ENCODE measurements at regions not wholly inside any gene's neighbourhood (a gene's known extent, or its start where the extent isn't known, plus 50 kb on each side); places are given as distances from the start of the nearest gene placed in this dataset.
"Not testable (repeated sequence)": the region's sequence is repeated elsewhere in the genome, so short reads cannot be mapped to it uniquely, and the experiment has no call there.

- DNase-seq (ENCODE audit: insufficient read length, low spot score) (peak; percentile 18), FAIRE-seq (peak; percentile 87)
- TF ChIP-seq POLR2A (IDR thresholded peaks at IDR 0.05; ENCODE audit: low read depth, low read length), result no peak
These were observed 77.0 kb upstream of the SERTAD2 start for GRCh38 chr2:64730551-64731262.

GRCh38 chr2:64731263-64731643, 77.5 kb upstream of the SERTAD2 start:
- no peak for TF ChIP-seq POLR2A (IDR thresholded peaks at IDR 0.05; ENCODE audit: low read depth, low read length)
- FAIRE-seq, result peak; percentile 66
- no peak for DNase-seq (ENCODE audit: insufficient read length, low spot score)

- DNase-seq (ENCODE audit: insufficient read length, low spot score) (no peak), FAIRE-seq (no peak)
- TF ChIP-seq POLR2A (IDR thresholded peaks at IDR 0.05; ENCODE audit: low read depth, low read length), result no peak
These were observed 78.0 kb upstream of the SERTAD2 start for GRCh38 chr2:64731746-64732145.

GRCh38 chr2:64732146-64732545, 78.4 kb upstream of the SERTAD2 start:
- no peak for TF ChIP-seq POLR2A (IDR thresholded peaks at IDR 0.05; ENCODE audit: low read depth, low read length)
- DNase-seq (ENCODE audit: insufficient read length, low spot score) (no peak), FAIRE-seq (no peak)

- no peak for DNase-seq (ENCODE audit: insufficient read length, low spot score)
- TF ChIP-seq POLR2A (IDR thresholded peaks at IDR 0.05; ENCODE audit: low read depth, low read length), result no peak
- no peak for FAIRE-seq
These were observed 81.8 kb upstream of the SERTAD2 start for GRCh38 chr2:64735504-64735903.

GRCh38 chr2:64737547-64737946, 83.8 kb upstream of the SERTAD2 start:
- FAIRE-seq, result peak; percentile 66

GRCh38 chr2:64738026-64738425, 84.3 kb upstream of the SERTAD2 start:
- DNase-seq (ENCODE audit: insufficient read length, low spot score), result no peak
- peak; percentile 45 for FAIRE-seq
- TF ChIP-seq POLR2A (IDR thresholded peaks at IDR 0.05; ENCODE audit: low read depth, low read length), result no peak

More at GRCh38 chr2:64737547-64737946, 83.8 kb upstream of the SERTAD2 start:
- no peak for TF ChIP-seq POLR2A (IDR thresholded peaks at IDR 0.05; ENCODE audit: low read depth, low read length)
- no peak for DNase-seq (ENCODE audit: insufficient read length, low spot score)

GRCh38 chr2:64742678-64743077, 89.0 kb upstream of the SERTAD2 start:
- TF ChIP-seq POLR2A (IDR thresholded peaks at IDR 0.05; ENCODE audit: low read depth, low read length), result no peak
- no peak for FAIRE-seq

GRCh38 chr2:64743739-64744330, 90.1 kb upstream of the SERTAD2 start:
- DNase-seq (ENCODE audit: insufficient read length, low spot score) (no peak), FAIRE-seq (peak; percentile 11)
- no peak for TF ChIP-seq POLR2A (IDR thresholded peaks at IDR 0.05; ENCODE audit: low read depth, low read length)

More at GRCh38 chr2:64742678-64743077, 89.0 kb upstream of the SERTAD2 start:
- DNase-seq (ENCODE audit: insufficient read length, low spot score), result no peak

- DNase-seq (ENCODE audit: insufficient read length, low spot score) (no peak), FAIRE-seq (peak; percentile 93)
- no peak for TF ChIP-seq POLR2A (IDR thresholded peaks at IDR 0.05; ENCODE audit: low read depth, low read length)
These were observed 91.8 kb upstream of the SERTAD2 start for GRCh38 chr2:64745562-64745961.

GRCh38 chr2:64747690-64748091, 94.0 kb upstream of the SERTAD2 start:
- FAIRE-seq, result not testable (repeated sequence)

GRCh38 chr2:64748147-64748546, 94.4 kb upstream of the SERTAD2 start:
- no peak for TF ChIP-seq POLR2A (IDR thresholded peaks at IDR 0.05; ENCODE audit: low read depth, low read length)
- DNase-seq (ENCODE audit: insufficient read length, low spot score) (no peak), FAIRE-seq (no peak)

More at GRCh38 chr2:64747690-64748091, 94.0 kb upstream of the SERTAD2 start:
- not testable (repeated sequence) for DNase-seq (ENCODE audit: insufficient read length, low spot score)

GRCh38 chr2:64748561-64748960, 94.8 kb upstream of the SERTAD2 start:
- no peak for TF ChIP-seq POLR2A (IDR thresholded peaks at IDR 0.05; ENCODE audit: low read depth, low read length)
- DNase-seq (ENCODE audit: insufficient read length, low spot score) (no peak), FAIRE-seq (no peak)

GRCh38 chr2:64749446-64749845, 95.7 kb upstream of the SERTAD2 start:
- FAIRE-seq (no peak), DNase-seq (ENCODE audit: insufficient read length, low spot score) (no peak)

More at GRCh38 chr2:64749446-64749845, 95.7 kb upstream of the SERTAD2 start:
- TF ChIP-seq POLR2A (IDR thresholded peaks at IDR 0.05; ENCODE audit: low read depth, low read length), result no peak

Data from H54 (cell line).